ENCODE measurements at regions not wholly inside any gene's neighbourhood (a gene's known extent, or its start where the extent isn't known, plus 50 kb on each side); places are given as distances from the start of the nearest gene placed in this dataset.

GRCh38 chr1:29563092-29563491, 326.8 kb downstream of the PTPRU start:
- no peak for TF ChIP-seq CTCF (IDR thresholded peaks at IDR 0.05)
- Mint-ChIP-seq H3K4me3 (no peak overlapping the region), H3K27ac (no peak overlapping the region), H3K9me3 (peaks cover 45% of the 10 kb centered on the region), H3K4me1 (ENCODE audit: low read depth) (no peaks in the 10 kb centered on the region), H3K27me3 (ENCODE audit: insufficient read depth) (peaks cover 7% of the 10 kb centered on the region), H3K36me3 (ENCODE audit: low read depth) (peaks cover 11% of the 10 kb centered on the region; the same call in 1 of the 2 replicates)
- DNase-seq, result no peak

DNA sequence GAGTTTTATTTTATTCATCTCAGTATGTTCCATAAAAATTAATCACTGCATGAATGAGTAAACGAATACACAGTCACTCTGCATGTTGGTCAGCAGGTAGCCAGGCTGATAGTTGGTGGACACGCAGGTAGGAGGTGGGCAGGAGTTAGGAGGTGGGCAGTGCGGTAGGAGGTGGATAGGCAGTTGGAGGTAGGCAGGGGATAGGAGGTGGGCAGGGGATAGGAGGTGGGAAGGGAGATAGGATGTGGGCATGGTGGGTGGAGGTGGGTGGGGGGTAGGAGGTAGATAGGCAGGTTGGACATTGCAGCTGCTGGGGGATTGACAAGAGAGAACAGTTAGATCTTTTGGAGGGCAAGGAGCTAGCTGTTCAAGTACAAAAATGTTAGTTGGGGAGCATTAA, 322.7 kb downstream of the PTPRU start:
- DNase-seq, result no peak

DNA sequence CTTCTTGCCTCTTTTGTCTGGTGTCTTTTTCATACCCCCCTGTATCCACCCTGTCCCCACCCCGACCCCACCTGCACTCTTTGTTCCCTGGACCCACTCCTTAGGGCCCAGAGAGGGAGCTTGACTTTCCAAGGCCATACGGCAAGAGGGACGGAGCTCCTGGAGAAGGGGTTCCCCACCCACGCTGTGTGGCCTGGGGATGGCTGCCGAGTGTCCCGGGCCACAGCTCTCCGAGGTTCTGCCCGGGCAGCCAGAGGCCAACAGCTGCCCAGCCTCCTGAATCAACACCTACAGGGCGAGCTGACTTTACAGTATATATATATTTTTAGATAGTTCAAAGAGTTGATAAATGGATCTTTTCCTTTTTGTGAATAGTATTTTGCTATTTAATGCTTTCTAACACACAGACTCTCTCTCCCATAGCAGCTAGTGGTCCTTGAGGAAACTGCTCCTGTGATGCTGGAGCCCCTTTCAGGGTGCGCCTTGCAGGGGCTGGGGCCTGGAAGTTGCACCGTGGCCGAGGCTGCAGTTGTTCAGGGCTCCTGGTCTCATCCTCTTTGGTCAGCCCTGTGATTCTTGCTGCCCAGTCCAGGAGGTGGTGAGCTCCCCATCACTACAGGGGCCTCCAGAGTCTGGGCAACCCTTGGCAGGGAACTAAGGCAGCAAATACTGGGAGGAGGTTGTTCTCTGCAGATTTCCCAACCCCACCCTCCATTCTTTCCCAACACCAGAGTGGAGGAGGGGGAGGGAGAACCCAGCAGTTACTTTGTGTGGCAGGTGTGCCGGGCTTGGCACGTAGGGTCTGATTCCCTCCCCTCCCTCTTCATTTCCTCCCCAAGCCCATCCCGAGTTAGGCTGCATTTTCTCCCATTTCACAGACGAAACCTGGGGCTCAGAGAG, 321.6 kb downstream of the PTPRU start:
- Mint-ChIP-seq H3K27ac (no peak overlapping the region), H3K27me3 (ENCODE audit: insufficient read depth) (peaks cover 1% of the 10 kb centered on the region; the same call in 1 of the 2 replicates), H3K4me1 (ENCODE audit: low read depth) (no peaks in the 10 kb centered on the region), H3K4me3 (no peak overlapping the region), H3K9me3 (peaks cover 42% of the 10 kb centered on the region), H3K36me3 (ENCODE audit: low read depth) (peaks cover 6% of the 10 kb centered on the region; the same call in 1 of the 2 replicates)
- no peak for DNase-seq
- TF ChIP-seq CTCF (IDR thresholded peaks at IDR 0.05), result no peak

More for the DNA sequence above, 322.7 kb downstream of the PTPRU start:
- H3K4me3 Mint-ChIP-seq, result no peak overlapping the region
- TF ChIP-seq CTCF (IDR thresholded peaks at IDR 0.05), result no peak
- peaks cover 11% of the 10 kb centered on the region; the same call in 1 of the 2 replicates for H3K36me3 Mint-ChIP-seq (ENCODE audit: low read depth)
- no peaks in the 10 kb centered on the region for H3K4me1 Mint-ChIP-seq (ENCODE audit: low read depth)
- peaks cover 49% of the 10 kb centered on the region for H3K9me3 Mint-ChIP-seq
- H3K27me3 Mint-ChIP-seq (ENCODE audit: insufficient read depth), result peaks cover 1% of the 10 kb centered on the region; the same call in 1 of the 2 replicates
- no peak overlapping the region for H3K27ac Mint-ChIP-seq

GRCh38 chr1:29557066-29557465, 320.7 kb downstream of the PTPRU start:
- H3K4me3 Mint-ChIP-seq, result no peak overlapping the region
- no peak overlapping the region for H3K27ac Mint-ChIP-seq
- no peaks in the 10 kb centered on the region for H3K36me3 Mint-ChIP-seq (ENCODE audit: low read depth)
- H3K4me1 Mint-ChIP-seq (ENCODE audit: low read depth), result no peaks in the 10 kb centered on the region
- H3K9me3 Mint-ChIP-seq, result peaks cover 37% of the 10 kb centered on the region
- DNase-seq, result no peak
- TF ChIP-seq CTCF (IDR thresholded peaks at IDR 0.05), result no peak
- peaks cover 1% of the 10 kb centered on the region; the same call in 1 of the 2 replicates for H3K27me3 Mint-ChIP-seq (ENCODE audit: insufficient read depth)

- Mint-ChIP-seq H3K36me3 (ENCODE audit: low read depth) (no peaks in the 10 kb centered on the region), H3K27me3 (ENCODE audit: insufficient read depth) (peaks cover 1% of the 10 kb centered on the region; the same call in 1 of the 2 replicates)
- no peak for TF ChIP-seq CTCF (IDR thresholded peaks at IDR 0.05)
Measured at GRCh38 chr1:29556657-29557056, 320.3 kb downstream of the PTPRU start.

More at GRCh38 chr1:29556657-29557056, 320.3 kb downstream of the PTPRU start:
- no peaks in the 10 kb centered on the region for H3K4me1 Mint-ChIP-seq (ENCODE audit: low read depth)
- DNase-seq, result no peak
- peaks cover 34% of the 10 kb centered on the region for H3K9me3 Mint-ChIP-seq
- no peak overlapping the region for H3K4me3 Mint-ChIP-seq
- H3K27ac Mint-ChIP-seq, result no peak overlapping the region

Data from HFFc6 (cell line).